Colonic mucosa (tissue), 4 donors: ENCODE measurements at regions not wholly inside any gene's neighbourhood (a gene's known extent, or its start where the extent isn't known, plus 50 kb on each side); places are given as distances from the start of the nearest gene placed in this dataset.

Experiments used
- DNase-seq: peaks from one replicate; pipeline ENCODE4 v3.0.0-alpha.2; 2020
- H3K27ac ChIP-seq: fragments of 200-600 bp; one replicate; pipeline ENCODE4 v1.8.0; 2021
- H3K27me3 ChIP-seq: fragments of 200-600 bp; one replicate; pipeline ENCODE4 v1.8.0; 2021
- H3K36me3 ChIP-seq: fragments of 200-600 bp; one replicate; pipeline ENCODE4 v1.8.0; 2021
- H3K4me1 ChIP-seq: fragments of 200-600 bp; one replicate; pipeline ENCODE4 v1.8.0; 2021; ENCODE audit warnings: mild to moderate bottlenecking
- H3K4me3 ChIP-seq: fragments of 200-600 bp; one replicate; pipeline ENCODE4 v1.8.0; 2021
- H3K9ac ChIP-seq, 2 donors: one replicate each; pipeline ENCODE4 v1.7.0; 2013; ENCODE audit warnings: control low read depth in 2 of 2, low read depth in 2 of 2, low read length in 2 of 2
- H3K9me3 ChIP-seq: fragments of 200-600 bp; one replicate; pipeline ENCODE4 v1.8.0; 2021
- intact Hi-C: fragments of 100-400 bp; cut with DNase I; formaldehyde crosslinking; loops from one replicate; pipeline ENCODE4 v1.14.1; 2022
- TF ChIP-seq, protein P1 (sequence below): fragments of 200-600 bp; IDR thresholded peaks from one replicate; pipeline ENCODE4 v1.8.0; 2022; ENCODE audit warnings: antibody characterized with exemption, mild to moderate bottlenecking
- donor health status: healthy.
- donor health status: DM: no; HTN: no; CAD: no.
- donor health status: DM: no; HTN: no; CAD: no.

DNA sequence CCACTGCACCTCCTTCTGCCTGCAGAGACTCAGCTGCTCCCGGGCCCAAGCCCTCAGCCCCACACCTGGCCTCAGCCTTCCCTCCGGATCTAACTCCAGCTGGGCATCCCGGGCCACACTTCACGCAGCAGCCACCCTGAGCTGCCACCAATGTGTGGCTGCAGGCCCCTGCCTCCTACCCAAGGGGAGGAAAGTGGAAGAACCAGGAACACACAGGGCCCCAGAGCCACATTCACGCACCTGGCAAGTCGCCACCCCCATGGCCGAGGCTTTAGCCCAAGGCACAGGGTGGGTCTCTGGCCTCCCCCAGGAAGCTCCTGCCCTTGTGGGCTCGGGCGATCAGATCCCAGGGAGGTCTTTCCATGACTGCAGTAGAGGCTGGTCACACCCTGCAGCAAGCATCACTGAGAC, 345.6 kb downstream of the CTTN start:
- DNase-seq = no peak
- no peak overlapping the region for H3K4me3 ChIP-seq
- TF ChIP-seq, protein P1, sequence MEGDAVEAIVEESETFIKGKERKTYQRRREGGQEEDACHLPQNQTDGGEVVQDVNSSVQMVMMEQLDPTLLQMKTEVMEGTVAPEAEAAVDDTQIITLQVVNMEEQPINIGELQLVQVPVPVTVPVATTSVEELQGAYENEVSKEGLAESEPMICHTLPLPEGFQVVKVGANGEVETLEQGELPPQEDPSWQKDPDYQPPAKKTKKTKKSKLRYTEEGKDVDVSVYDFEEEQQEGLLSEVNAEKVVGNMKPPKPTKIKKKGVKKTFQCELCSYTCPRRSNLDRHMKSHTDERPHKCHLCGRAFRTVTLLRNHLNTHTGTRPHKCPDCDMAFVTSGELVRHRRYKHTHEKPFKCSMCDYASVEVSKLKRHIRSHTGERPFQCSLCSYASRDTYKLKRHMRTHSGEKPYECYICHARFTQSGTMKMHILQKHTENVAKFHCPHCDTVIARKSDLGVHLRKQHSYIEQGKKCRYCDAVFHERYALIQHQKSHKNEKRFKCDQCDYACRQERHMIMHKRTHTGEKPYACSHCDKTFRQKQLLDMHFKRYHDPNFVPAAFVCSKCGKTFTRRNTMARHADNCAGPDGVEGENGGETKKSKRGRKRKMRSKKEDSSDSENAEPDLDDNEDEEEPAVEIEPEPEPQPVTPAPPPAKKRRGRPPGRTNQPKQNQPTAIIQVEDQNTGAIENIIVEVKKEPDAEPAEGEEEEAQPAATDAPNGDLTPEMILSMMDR = no peak
- no peaks in the 10 kb centered on the region for H3K4me1 ChIP-seq
- intact Hi-C loops = no loop called here
- no peak overlapping the region for H3K9ac ChIP-seq
- H3K27ac ChIP-seq = no peak overlapping the region
- H3K27me3 ChIP-seq = no peaks in the 10 kb centered on the region
- H3K9me3 ChIP-seq = no peaks in the 10 kb centered on the region
- no peaks in the 10 kb centered on the region for H3K36me3 ChIP-seq

DNA sequence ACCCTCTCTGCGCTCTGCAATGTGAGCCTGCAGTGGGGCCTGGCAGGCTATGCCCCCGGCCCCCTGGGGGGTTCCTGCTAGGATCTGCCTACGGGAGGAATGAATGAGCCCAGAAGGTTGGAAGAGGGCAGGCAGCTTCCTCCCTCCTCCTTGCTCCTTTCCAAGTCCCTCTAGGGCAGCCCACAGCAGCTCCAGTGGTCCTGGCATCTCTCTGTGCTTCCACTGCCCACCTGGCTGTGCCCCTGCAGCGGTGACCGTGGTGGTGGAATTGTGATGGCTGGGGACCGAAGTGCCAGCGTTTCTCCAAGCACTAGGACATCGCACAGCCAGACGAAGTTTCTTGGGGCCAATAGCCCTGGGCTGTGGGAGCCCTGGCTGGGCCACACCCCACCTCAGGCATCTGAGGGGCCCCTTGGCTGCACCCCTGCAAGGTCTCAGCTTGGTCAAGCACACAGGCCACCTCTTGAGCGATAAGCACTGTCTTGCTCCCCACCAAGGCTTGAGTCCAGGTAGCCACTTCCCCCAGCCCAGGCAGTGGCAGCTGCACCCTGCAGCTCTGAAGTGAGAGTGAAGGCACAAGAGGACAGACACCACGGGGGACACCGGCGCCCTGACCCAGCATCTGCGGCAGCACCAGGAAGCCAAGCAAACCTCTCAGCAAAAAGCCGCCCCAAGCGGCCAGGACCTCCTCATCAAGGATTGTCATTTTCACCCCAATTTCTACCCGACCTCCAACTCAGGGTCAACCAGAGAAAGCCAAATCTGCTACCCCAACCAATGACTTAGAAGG, 346.3 kb downstream of the CTTN start:
- no peak overlapping the region for H3K27ac ChIP-seq
- H3K4me1 ChIP-seq = no peaks in the 10 kb centered on the region
- intact Hi-C loops = no loop called here
- H3K9me3 ChIP-seq = no peaks in the 10 kb centered on the region
- no peak overlapping the region for H3K4me3 ChIP-seq
- H3K36me3 ChIP-seq = no peaks in the 10 kb centered on the region
- H3K9ac ChIP-seq = no peak overlapping the region
- no peaks in the 10 kb centered on the region for H3K27me3 ChIP-seq
- DNase-seq = no peak
- TF ChIP-seq, protein P1 = no peak

DNA sequence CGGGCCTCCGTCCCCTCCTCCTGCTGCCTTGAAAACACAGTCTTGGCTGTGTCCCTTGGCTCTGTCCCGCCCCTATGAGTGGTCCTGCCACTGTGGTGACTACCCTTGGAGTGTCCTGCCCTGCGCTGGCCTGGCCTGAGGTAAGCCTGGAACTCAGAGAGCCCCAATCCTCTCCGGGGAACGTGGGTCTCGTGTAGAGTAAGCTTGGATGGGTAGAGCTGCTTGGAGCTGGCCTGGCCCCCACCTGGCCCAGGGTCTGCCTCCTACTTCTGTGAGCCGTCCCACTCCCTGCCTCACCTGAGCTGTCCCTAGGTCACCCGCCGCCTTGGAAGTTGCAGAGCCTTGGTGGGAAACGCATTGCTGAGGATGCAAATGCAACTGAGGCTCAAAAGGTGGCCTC, 347.1 kb downstream of the CTTN start:
- Histone ChIP-seq H3K27ac (no peak overlapping the region), H3K4me3 (no peak overlapping the region), H3K4me1 (no peaks in the 10 kb centered on the region), H3K36me3 (no peaks in the 10 kb centered on the region), H3K9me3 (no peaks in the 10 kb centered on the region), H3K9ac (no peak overlapping the region), H3K27me3 (no peaks in the 10 kb centered on the region)
- no peak for DNase-seq
- TF ChIP-seq, protein P1 = no peak
- intact Hi-C loops = no loop called here

DNA sequence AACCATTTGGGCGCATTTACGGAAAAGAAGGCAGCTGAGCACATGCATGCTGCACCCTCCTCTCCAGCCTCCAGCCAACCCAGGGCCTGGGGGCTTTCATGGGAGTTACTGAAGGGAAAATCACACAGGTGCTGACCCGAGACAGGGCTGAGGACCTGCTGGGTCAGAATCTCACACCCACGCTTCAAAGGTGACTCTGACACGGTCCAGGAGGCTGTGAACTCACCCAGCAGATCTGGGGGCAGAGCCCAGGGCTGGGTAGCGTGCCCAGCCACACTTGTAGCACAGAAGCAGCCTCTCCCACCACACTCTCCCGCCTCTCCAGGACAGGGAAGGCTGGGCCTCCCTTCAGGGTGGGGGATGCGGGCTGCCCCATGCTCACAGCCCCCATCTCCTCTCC, 347.6 kb downstream of the CTTN start:
- Histone ChIP-seq H3K4me1 (no peaks in the 10 kb centered on the region), H3K36me3 (no peaks in the 10 kb centered on the region), H3K27ac (no peak overlapping the region), H3K27me3 (no peaks in the 10 kb centered on the region), H3K4me3 (no peak overlapping the region), H3K9ac (no peak overlapping the region), H3K9me3 (no peaks in the 10 kb centered on the region)
- TF ChIP-seq, protein P1 = no peak
- DNase-seq = no peak
- intact Hi-C loops = no loop called here

DNA sequence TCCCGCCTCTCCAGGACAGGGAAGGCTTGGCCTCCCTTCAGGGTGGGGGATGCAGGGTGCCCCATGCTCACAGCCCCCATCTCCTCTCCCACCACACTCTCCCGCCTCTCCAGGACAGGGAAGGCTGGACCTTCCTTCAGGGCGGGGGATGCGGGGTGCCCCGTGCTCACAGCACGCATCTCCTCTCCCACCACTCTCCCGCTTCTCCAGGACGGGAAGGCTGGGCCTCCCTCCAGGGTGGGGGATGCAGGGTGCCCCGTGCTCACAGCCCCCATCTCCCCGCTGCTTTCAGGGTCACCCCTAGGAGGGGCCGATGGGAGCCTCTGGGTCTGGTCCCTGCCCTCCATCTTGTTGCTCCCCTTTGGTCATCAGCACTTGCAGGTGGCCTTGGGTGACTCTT, 348.0 kb downstream of the CTTN start:
- Histone ChIP-seq H3K4me3 (no peak overlapping the region), H3K27ac (no peak overlapping the region), H3K4me1 (no peaks in the 10 kb centered on the region), H3K9ac (no peak overlapping the region), H3K27me3 (no peaks in the 10 kb centered on the region), H3K36me3 (no peaks in the 10 kb centered on the region), H3K9me3 (no peaks in the 10 kb centered on the region)
- intact Hi-C loops = no loop called here
- no peak for DNase-seq
- TF ChIP-seq, protein P1 = no peak
